Nephron progenitor cell (in vitro differentiated cells): ENCODE measurements at regions not wholly inside any gene's neighbourhood (a gene's known extent, or its start where the extent isn't known, plus 50 kb on each side); places are given as distances from the start of the nearest gene placed in this dataset.

Experiments
- DNase-seq: peaks from one replicate; pipeline ENCODE4 v3.0.0; 2021
- H3K27ac Mint-ChIP-seq: 2 replicates; pipeline ENCODE4 v1.8.0; 2021; ENCODE audit warnings: mild to moderate bottlenecking, moderate library complexity, mixed read lengths
- H3K27me3 Mint-ChIP-seq: 2 replicates; pipeline ENCODE4 v1.8.0; 2021; ENCODE audit warnings: mild to moderate bottlenecking, low read depth, mixed read lengths; ENCODE audit not compliant: poor library complexity
- H3K36me3 Mint-ChIP-seq: 2 replicates; pipeline ENCODE4 v1.8.0; 2021; ENCODE audit warnings: low read depth, mixed read lengths
- H3K4me1 Mint-ChIP-seq: 2 replicates; pipeline ENCODE4 v1.8.0; 2021; ENCODE audit warnings: mixed read lengths
- H3K4me3 Mint-ChIP-seq: 2 replicates; pipeline ENCODE4 v1.8.0; 2021; ENCODE audit warnings: mild to moderate bottlenecking, moderate library complexity, mixed read lengths
- H3K9me3 Mint-ChIP-seq: 2 replicates; pipeline ENCODE4 v1.8.0; 2021; ENCODE audit warnings: mild to moderate bottlenecking, moderate library complexity, mixed read lengths
- CTCF ChIP-seq: fragments of 200-600 bp; sonication (generic); IDR thresholded peaks from 2 replicates; pipeline ENCODE4 v1.5.0; 2021; ENCODE audit warnings: antibody characterized with exemption

GRCh38 chr3:40677321-40677720, 152.6 kb downstream of the ZNF621 start:
- Mint-ChIP-seq H3K9me3 (peaks cover 16% of the 10 kb centered on the region), H3K27me3 (peaks cover 3% of the 10 kb centered on the region), H3K4me3 (no peak overlapping the region), H3K27ac (no peak overlapping the region), H3K4me1 (peaks cover 10% of the 10 kb centered on the region), H3K36me3 (no peaks in the 10 kb centered on the region)
- no peak for DNase-seq
- no peak for TF ChIP-seq CTCF

GRCh38 chr3:40677749-40678148, 153.0 kb downstream of the ZNF621 start:
- peaks cover 10% of the 10 kb centered on the region for H3K4me1 Mint-ChIP-seq

GRCh38 chr3:40679290-40679689, 154.5 kb downstream of the ZNF621 start:
- H3K4me3 Mint-ChIP-seq = no peak overlapping the region
- H3K27ac Mint-ChIP-seq = no peak overlapping the region
- TF ChIP-seq CTCF = no peak
- peaks cover 10% of the 10 kb centered on the region for H3K4me1 Mint-ChIP-seq
- peaks cover 10% of the 10 kb centered on the region for H3K9me3 Mint-ChIP-seq
- no peaks in the 10 kb centered on the region for H3K36me3 Mint-ChIP-seq
- H3K27me3 Mint-ChIP-seq = no peaks in the 10 kb centered on the region
- DNase-seq = no peak

More at GRCh38 chr3:40677749-40678148, 153.0 kb downstream of the ZNF621 start:
- no peak for DNase-seq
- no peaks in the 10 kb centered on the region for H3K36me3 Mint-ChIP-seq
- TF ChIP-seq CTCF = no peak
- no peak overlapping the region for H3K4me3 Mint-ChIP-seq
- H3K27me3 Mint-ChIP-seq = peaks cover 3% of the 10 kb centered on the region
- no peak overlapping the region for H3K27ac Mint-ChIP-seq
- peaks cover 16% of the 10 kb centered on the region for H3K9me3 Mint-ChIP-seq

DNA sequence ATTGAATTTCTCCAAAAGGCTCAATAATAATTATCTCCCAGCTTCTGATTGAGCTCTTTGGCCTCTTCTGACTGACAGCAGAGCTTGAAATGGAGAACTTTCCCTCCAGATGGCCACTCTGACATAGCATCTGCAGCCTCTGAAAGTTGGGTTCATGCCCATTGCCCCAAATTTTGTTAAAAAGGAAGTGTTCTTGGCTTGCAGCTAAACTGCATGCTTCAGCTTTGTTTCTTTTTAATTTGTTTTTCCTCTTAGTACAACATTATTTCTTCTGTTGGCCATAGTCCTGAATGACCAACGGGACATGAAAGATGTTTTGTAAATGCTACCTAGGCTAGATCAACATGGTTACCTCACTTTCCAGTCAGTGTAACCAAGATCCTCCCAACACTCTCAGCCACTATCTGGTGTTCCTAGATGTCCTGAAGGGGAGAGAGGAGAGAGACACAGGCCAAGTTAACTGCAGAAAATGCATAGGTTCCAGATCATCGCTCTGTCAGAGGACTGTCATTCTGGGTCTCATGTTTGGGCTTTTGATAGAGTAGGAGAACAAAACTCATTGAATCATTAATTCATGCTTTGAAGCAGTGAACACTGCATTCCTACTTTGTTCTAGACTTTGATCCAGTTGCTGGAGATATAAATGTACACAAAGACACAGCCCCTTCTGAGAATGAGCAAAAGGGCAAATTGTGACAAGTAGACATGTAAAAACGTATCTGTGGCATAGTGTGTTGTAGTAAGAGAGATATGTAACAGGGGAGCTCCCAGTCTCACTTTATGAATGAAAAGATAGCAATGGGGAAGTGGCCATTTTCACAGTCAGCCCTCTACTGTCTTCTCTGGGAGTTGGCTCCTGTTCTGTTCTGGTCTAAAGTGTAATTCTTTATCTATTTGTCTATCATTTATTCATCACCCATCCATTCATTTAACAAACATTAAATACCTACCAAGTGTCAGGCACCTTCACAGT, 156.2 kb downstream of the ZNF621 start:
- no peak for DNase-seq
- no peak for TF ChIP-seq CTCF
- Mint-ChIP-seq H3K9me3 (no peaks in the 10 kb centered on the region), H3K4me3 (no peak overlapping the region), H3K36me3 (no peaks in the 10 kb centered on the region), H3K27ac (no peak overlapping the region), H3K27me3 (no peaks in the 10 kb centered on the region), H3K4me1 (peaks cover 10% of the 10 kb centered on the region)

- H3K36me3 Mint-ChIP-seq = no peaks in the 10 kb centered on the region
- no peaks in the 10 kb centered on the region for H3K27me3 Mint-ChIP-seq
- TF ChIP-seq CTCF = no peak
- H3K9me3 Mint-ChIP-seq = no peaks in the 10 kb centered on the region
- H3K4me1 Mint-ChIP-seq = peaks cover 10% of the 10 kb centered on the region
- no peak for DNase-seq
- H3K27ac Mint-ChIP-seq = no peak overlapping the region
- H3K4me3 Mint-ChIP-seq = no peak overlapping the region
Observed at GRCh38 chr3:40681658-40682055, 156.9 kb downstream of the ZNF621 start.

GRCh38 chr3:40689837-40690236, 165.1 kb downstream of the ZNF621 start:
- no peaks in the 10 kb centered on the region for H3K9me3 Mint-ChIP-seq
- no peak for DNase-seq
- H3K36me3 Mint-ChIP-seq = no peaks in the 10 kb centered on the region
- no peak overlapping the region for H3K27ac Mint-ChIP-seq
- H3K4me1 Mint-ChIP-seq = peaks cover 13% of the 10 kb centered on the region
- peaks cover 6% of the 10 kb centered on the region for H3K27me3 Mint-ChIP-seq
- TF ChIP-seq CTCF = no peak
- no peak overlapping the region for H3K4me3 Mint-ChIP-seq
